Calu3 (cell line): ENCODE measurements at regions not wholly inside any gene's neighbourhood (a gene's known extent, or its start where the extent isn't known, plus 50 kb on each side); places are given as distances from the start of the nearest gene placed in this dataset.

ENCODE experiments used
- BruUV-seq: library from RNA; stranded (reverse); fragments of 400-500 nt; replicated peaks from 2 replicates; lab custom pipeline; 2021; lab: Mats Ljungman, UMichigan
- CTCF ChIA-PET: fragments of 300-600 bp; sonication (Branson Sonifier 250); formaldehyde crosslinking; loops from one replicate; lab custom pipeline; 2022; ENCODE audit warnings: antibody characterized with exemption; lab: Charles Lee
- DNase-seq: peaks from one replicate; pipeline ENCODE4 v3.0.0; 2022
- H3K27ac Mint-ChIP-seq: one replicate; pipeline ENCODE4 v1.8.0; 2022; ENCODE audit warnings: mixed read lengths; ENCODE audit not compliant: unreplicated experiment
- H3K27me3 Mint-ChIP-seq: one replicate; pipeline ENCODE4 v1.8.0; 2022; ENCODE audit warnings: mixed read lengths; ENCODE audit not compliant: unreplicated experiment
- H3K36me3 Mint-ChIP-seq: one replicate; pipeline ENCODE4 v1.8.0; 2022; ENCODE audit warnings: mild to moderate bottlenecking, moderate library complexity, mixed read lengths; ENCODE audit not compliant: insufficient read depth, unreplicated experiment
- H3K4me1 Mint-ChIP-seq: one replicate; pipeline ENCODE4 v1.8.0; 2022; ENCODE audit warnings: mild to moderate bottlenecking, low read depth, mixed read lengths; ENCODE audit not compliant: unreplicated experiment
- H3K4me3 Mint-ChIP-seq: one replicate; pipeline ENCODE4 v1.8.0; 2022; ENCODE audit warnings: mild to moderate bottlenecking, low read depth, moderate library complexity, mixed read lengths; ENCODE audit not compliant: unreplicated experiment
- H3K9me3 Mint-ChIP-seq: one replicate; pipeline ENCODE4 v1.8.0; 2022; ENCODE audit warnings: low read depth, mixed read lengths; ENCODE audit not compliant: unreplicated experiment
- CTCF ChIP-seq: fragments of 200-600 bp; IDR thresholded peaks from one replicate; pipeline ENCODE4 v1.8.0; 2022; ENCODE audit warnings: antibody characterized with exemption; ENCODE audit not compliant: unreplicated experiment
- intact Hi-C: fragments of 100-400 bp; cut with micrococcal nuclease; formaldehyde crosslinking; loops from one replicate; pipeline ENCODE4 v1.10.0; 2022; ENCODE audit not compliant: unreplicated experiment

- Mint-ChIP-seq H3K4me1 (no peaks in the 10 kb centered on the region), H3K27ac (no peak overlapping the region), H3K36me3 (no peaks in the 10 kb centered on the region), H3K27me3 (no peaks in the 10 kb centered on the region), H3K4me3 (no peak overlapping the region), H3K9me3 (peaks cover 5% of the 10 kb centered on the region)
- no peak for DNase-seq
- BruUV-seq, result no TSS peak
- intact Hi-C loops, result no loop called here
- CTCF ChIA-PET, result no interaction called here
- TF ChIP-seq CTCF, result no peak
These were observed 735.3 kb upstream of the CADM2 start for GRCh38 chr3:84223512-84223911.

- no peaks in the 10 kb centered on the region for H3K36me3 Mint-ChIP-seq
- H3K27me3 Mint-ChIP-seq, result no peaks in the 10 kb centered on the region
- H3K9me3 Mint-ChIP-seq, result peaks cover 5% of the 10 kb centered on the region
- TF ChIP-seq CTCF, result no peak
- intact Hi-C loops, result no loop called here
- no TSS peak for BruUV-seq
- no peak for DNase-seq
- H3K4me3 Mint-ChIP-seq, result no peak overlapping the region
- no peaks in the 10 kb centered on the region for H3K4me1 Mint-ChIP-seq
- CTCF ChIA-PET, result no interaction called here
- no peak overlapping the region for H3K27ac Mint-ChIP-seq
These were observed 734.5 kb upstream of the CADM2 start for GRCh38 chr3:84224262-84224661.

DNA sequence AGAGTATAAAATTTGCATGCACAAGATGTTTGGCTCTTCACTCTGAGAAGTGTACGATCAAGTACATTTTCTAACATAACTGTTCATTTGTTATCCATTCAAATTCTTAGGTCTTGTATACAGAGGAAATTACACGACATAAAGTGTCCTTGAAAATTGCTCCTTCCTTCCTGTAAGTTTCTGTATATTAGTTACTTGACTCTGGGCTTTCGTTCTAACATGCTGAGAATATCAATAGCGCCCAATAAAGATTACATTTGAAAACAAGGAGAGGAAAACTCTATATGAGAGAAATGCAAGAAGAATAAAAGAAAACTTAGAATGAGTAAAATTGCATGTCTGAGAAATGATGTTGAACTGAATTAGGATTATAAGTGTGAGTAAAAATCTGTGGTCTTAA lies 722.5 kb upstream of the CADM2 start:
- TF ChIP-seq CTCF, result no peak
- no peak overlapping the region for H3K27ac Mint-ChIP-seq
- no peak for DNase-seq
- no TSS peak for BruUV-seq
- no peaks in the 10 kb centered on the region for H3K36me3 Mint-ChIP-seq
- H3K4me1 Mint-ChIP-seq, result no peaks in the 10 kb centered on the region
- CTCF ChIA-PET, result no interaction called here
- intact Hi-C loops, result no loop called here
- peaks cover 6% of the 10 kb centered on the region for H3K9me3 Mint-ChIP-seq
- no peaks in the 10 kb centered on the region for H3K27me3 Mint-ChIP-seq
- H3K4me3 Mint-ChIP-seq, result peak overlapping the region; percentile 49

DNA sequence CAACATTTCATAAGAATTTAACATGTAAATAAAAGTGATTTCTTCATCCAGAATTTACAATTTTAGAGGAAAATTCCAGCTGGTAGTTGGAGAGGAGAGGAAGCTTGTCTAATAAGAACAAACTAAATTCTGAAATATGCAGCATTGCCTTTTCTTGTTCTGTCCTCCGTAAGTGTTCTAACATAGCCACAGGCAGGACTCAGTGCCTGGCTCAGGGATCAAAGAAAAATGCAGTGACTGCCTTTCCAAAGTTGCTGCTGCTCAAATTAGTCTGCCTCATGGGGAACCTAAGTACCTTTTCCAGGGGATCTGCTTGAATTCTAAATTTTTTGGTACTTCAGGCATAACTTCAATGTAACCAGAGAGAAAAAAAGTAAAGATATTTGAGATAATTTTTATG lies 713.0 kb upstream of the CADM2 start:
- Mint-ChIP-seq H3K9me3 (peaks cover 2% of the 10 kb centered on the region), H3K27ac (no peak overlapping the region), H3K4me1 (no peaks in the 10 kb centered on the region), H3K4me3 (no peak overlapping the region), H3K36me3 (no peaks in the 10 kb centered on the region), H3K27me3 (no peaks in the 10 kb centered on the region)
- CTCF ChIA-PET, result no interaction called here
- intact Hi-C loops, result no loop called here
- no peak for TF ChIP-seq CTCF
- BruUV-seq, result no TSS peak
- DNase-seq, result no peak

- H3K27ac Mint-ChIP-seq, result no peak overlapping the region
- no peaks in the 10 kb centered on the region for H3K4me1 Mint-ChIP-seq
- no peak for TF ChIP-seq CTCF
- no TSS peak for BruUV-seq
- H3K4me3 Mint-ChIP-seq, result no peak overlapping the region
- CTCF ChIA-PET, result interaction anchor here (0.7 kb wide), 1 partner anchor 45 kb away, joined by 6 read pairs; no protein-coding TSS in a partner anchor
- H3K9me3 Mint-ChIP-seq, result peaks cover 3% of the 10 kb centered on the region
- no peaks in the 10 kb centered on the region for H3K27me3 Mint-ChIP-seq
- intact Hi-C loops, result no loop called here
- DNase-seq, result no peak
- H3K36me3 Mint-ChIP-seq, result no peaks in the 10 kb centered on the region
These were observed 698.2 kb upstream of the CADM2 start for GRCh38 chr3:84260596-84260995.
